ENCODE measurements at regions not wholly inside any gene's neighbourhood (a gene's known extent, or its start where the extent isn't known, plus 50 kb on each side); places are given as distances from the start of the nearest gene placed in this dataset.

- TF ChIP-seq CTCF (conservative IDR thresholded peaks at IDR 0.05; ENCODE audit: low read depth in 2 of 2), result no peak
- no peak for TF ChIP-seq JUNB (IDR thresholded peaks at IDR 0.05; ENCODE audit: unreplicated experiment)
- TF ChIP-seq REST (IDR thresholded peaks at IDR 0.05; ENCODE audit: unreplicated experiment), result no peak
- no peak for TF ChIP-seq EZH2 (IDR thresholded peaks at IDR 0.05; ENCODE audit: low read depth, unreplicated experiment)
- TF ChIP-seq NANOG (IDR thresholded peaks at IDR 0.05; ENCODE audit: borderline replicate concordance), result no peak
- TF ChIP-seq EZH2phosphoT487 (IDR thresholded peaks at IDR 0.05; ENCODE audit: unreplicated experiment), result no peak
- TF ChIP-seq ZNF331 (CRISPR knock-in tag; IDR thresholded peaks at IDR 0.05; ENCODE audit: low read depth), result no peak
- TF ChIP-seq ETS1 (IDR thresholded peaks at IDR 0.05), result no peak
- TF ChIP-seq ZNF114 (CRISPR knock-in tag; IDR thresholded peaks at IDR 0.05), result no peak
- no peak for TF ChIP-seq CREB1 (CRISPR knock-in tag; IDR thresholded peaks at IDR 0.05; ENCODE audit: low read depth)
Measured at GRCh38 chr4:15348236-15348635, 79.6 kb upstream of the C1QTNF7 start (continued).

GRCh38 chr4:15348695-15349094 lies 79.1 kb upstream of the C1QTNF7 start:
- Histone ChIP-seq H4K20me1 (replicated peaks; ENCODE audit: insufficient read depth) (no peaks in the 10 kb centered on the region), H2AFZ (no peak overlapping the region), H3K36me3 (ENCODE audit: insufficient read depth) (no peaks in the 10 kb centered on the region), H3K4me3 (no peak overlapping the region), H3K79me2 (replicated peaks; ENCODE audit: insufficient read depth) (no peaks in the 10 kb centered on the region), H3K4me1 (ENCODE audit: insufficient read depth) (0 out of 2 replicates have a peak, but pooled peaks cover 5% of the 10 kb centered on the region), H3F3A (replicated peaks; ENCODE audit: low read depth) (no peaks in the 10 kb centered on the region), H3K27me3 (ENCODE audit: insufficient read depth) (no peaks in the 10 kb centered on the region), H3K9me2 (ENCODE audit: insufficient read depth) (no peaks in the 10 kb centered on the region), H3K4me2 (no peak overlapping the region), H3K27ac (ENCODE audit: low read depth) (no peak overlapping the region)
- H3K27me3 Mint-ChIP-seq (ENCODE audit: insufficient read depth, low read depth, poor library complexity), result peaks cover 3% of the 10 kb centered on the region
- no peak overlapping the region for H3K4me3 Mint-ChIP-seq
- H3K9me3 Mint-ChIP-seq, result no peaks in the 10 kb centered on the region
- H3K4me1 Mint-ChIP-seq, result peaks cover 5% of the 10 kb centered on the region; the same call in 2 of the 3 replicates
- H3K27ac Mint-ChIP-seq, result no peak overlapping the region
- ATAC-seq (no peak), DNase-seq (ENCODE audit: low spot score) (no peak)
- no peaks in the 10 kb centered on the region for H3K36me3 Mint-ChIP-seq (ENCODE audit: low read depth)
- TF ChIP-seq NANOG (IDR thresholded peaks at IDR 0.05; ENCODE audit: borderline replicate concordance) (no peak), EZH2 (IDR thresholded peaks at IDR 0.05; ENCODE audit: low read depth, unreplicated experiment) (no peak), CREB1 (CRISPR knock-in tag; IDR thresholded peaks at IDR 0.05; ENCODE audit: low read depth) (no peak), EZH2phosphoT487 (IDR thresholded peaks at IDR 0.05; ENCODE audit: unreplicated experiment) (no peak), CTCF (conservative IDR thresholded peaks at IDR 0.05; ENCODE audit: low read depth in 2 of 2) (no peak), ZNF331 (CRISPR knock-in tag; IDR thresholded peaks at IDR 0.05; ENCODE audit: low read depth) (no peak), ETS1 (IDR thresholded peaks at IDR 0.05) (no peak)
